Parathyroid adenoma (tissue), 2 donors: ENCODE measurements at regions not wholly inside any gene's neighbourhood (a gene's known extent, or its start where the extent isn't known, plus 50 kb on each side); places are given as distances from the start of the nearest gene placed in this dataset.

Source experiments
- H2AFZ ChIP-seq: fragments of 300-600 bp; sonication (generic); one replicate; pipeline ENCODE4 v1.7.0; 2017; ENCODE audit warnings: antibody characterized with exemption, mild to moderate bottlenecking
- H3K27ac ChIP-seq: fragments of 300-600 bp; sonication (generic); one replicate; pipeline ENCODE4 v1.7.0; 2017
- H3K27me3 ChIP-seq: fragments of 300-600 bp; sonication (generic); one replicate; pipeline ENCODE4 v1.7.0; 2017; ENCODE audit warnings: low read length; ENCODE audit not compliant: control insufficient read depth, insufficient read depth
- H3K36me3 ChIP-seq: fragments of 300-600 bp; sonication (generic); one replicate; pipeline ENCODE4 v1.7.0; 2017; ENCODE audit warnings: low read length; ENCODE audit not compliant: control insufficient read depth, insufficient read depth
- H3K4me1 ChIP-seq: fragments of 300-600 bp; sonication (generic); one replicate; pipeline ENCODE4 v1.7.0; 2017; ENCODE audit warnings: control low read depth
- H3K4me2 ChIP-seq: fragments of 300-600 bp; sonication (generic); one replicate; pipeline ENCODE4 v1.7.0; 2017; ENCODE audit warnings: low read length
- H3K4me3 ChIP-seq: fragments of 300-600 bp; sonication (generic); one replicate; pipeline ENCODE4 v1.7.0; 2017; ENCODE audit warnings: low read depth, low read length
- H3K79me2 ChIP-seq: fragments of 300-600 bp; sonication (generic); one replicate; pipeline ENCODE4 v1.7.0; 2017; ENCODE audit warnings: control low read depth
- H3K9ac ChIP-seq: fragments of 300-600 bp; sonication (generic); one replicate; pipeline ENCODE4 v1.7.0; 2017; ENCODE audit warnings: mild to moderate bottlenecking
- H3K9me3 ChIP-seq: fragments of 300-600 bp; sonication (generic); one replicate; pipeline ENCODE4 v1.7.0; 2017; ENCODE audit warnings: low read length; ENCODE audit not compliant: control insufficient read depth
- TF ChIP-seq, protein P1 (sequence below): fragments of 300-600 bp; sonication (generic); IDR thresholded peaks from one replicate; pipeline ENCODE4 v1.7.0; 2017; ENCODE audit warnings: antibody characterized with exemption, mild to moderate bottlenecking
- donor health status: primary hyperparathyroidism.

DNA sequence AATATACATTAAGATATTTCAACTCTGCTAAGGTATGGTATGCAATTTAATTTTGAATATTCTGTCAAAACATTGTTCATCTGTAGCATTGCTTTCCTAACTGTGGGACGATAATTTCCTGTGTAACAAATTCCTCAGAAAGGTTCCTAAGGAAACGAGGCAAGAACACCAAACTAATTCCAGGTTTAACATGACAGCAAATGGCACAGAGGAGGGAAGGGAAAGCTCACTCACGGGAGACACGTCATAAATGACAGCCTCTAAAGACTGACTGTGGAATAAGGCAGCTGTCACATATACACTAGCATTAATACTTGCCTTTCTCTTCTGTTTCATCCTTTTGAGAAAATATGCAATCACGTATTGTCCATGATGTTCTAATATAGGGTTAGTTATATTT is 380.6 kb downstream of the LIG4 start:
- H3K4me2 ChIP-seq: no peak overlapping the region
- no peak overlapping the region for H2AFZ ChIP-seq
- no peaks in the 10 kb centered on the region for H3K27me3 ChIP-seq
- H3K36me3 ChIP-seq: no peaks in the 10 kb centered on the region
- H3K27ac ChIP-seq: no peak overlapping the region
- TF ChIP-seq, protein P1, sequence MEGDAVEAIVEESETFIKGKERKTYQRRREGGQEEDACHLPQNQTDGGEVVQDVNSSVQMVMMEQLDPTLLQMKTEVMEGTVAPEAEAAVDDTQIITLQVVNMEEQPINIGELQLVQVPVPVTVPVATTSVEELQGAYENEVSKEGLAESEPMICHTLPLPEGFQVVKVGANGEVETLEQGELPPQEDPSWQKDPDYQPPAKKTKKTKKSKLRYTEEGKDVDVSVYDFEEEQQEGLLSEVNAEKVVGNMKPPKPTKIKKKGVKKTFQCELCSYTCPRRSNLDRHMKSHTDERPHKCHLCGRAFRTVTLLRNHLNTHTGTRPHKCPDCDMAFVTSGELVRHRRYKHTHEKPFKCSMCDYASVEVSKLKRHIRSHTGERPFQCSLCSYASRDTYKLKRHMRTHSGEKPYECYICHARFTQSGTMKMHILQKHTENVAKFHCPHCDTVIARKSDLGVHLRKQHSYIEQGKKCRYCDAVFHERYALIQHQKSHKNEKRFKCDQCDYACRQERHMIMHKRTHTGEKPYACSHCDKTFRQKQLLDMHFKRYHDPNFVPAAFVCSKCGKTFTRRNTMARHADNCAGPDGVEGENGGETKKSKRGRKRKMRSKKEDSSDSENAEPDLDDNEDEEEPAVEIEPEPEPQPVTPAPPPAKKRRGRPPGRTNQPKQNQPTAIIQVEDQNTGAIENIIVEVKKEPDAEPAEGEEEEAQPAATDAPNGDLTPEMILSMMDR: no peak
- H3K4me3 ChIP-seq: no peak overlapping the region
- H3K79me2 ChIP-seq: peaks cover 2% of the 10 kb centered on the region
- no peak overlapping the region for H3K9ac ChIP-seq
- H3K4me1 ChIP-seq: no peaks in the 10 kb centered on the region
- no peaks in the 10 kb centered on the region for H3K9me3 ChIP-seq

DNA sequence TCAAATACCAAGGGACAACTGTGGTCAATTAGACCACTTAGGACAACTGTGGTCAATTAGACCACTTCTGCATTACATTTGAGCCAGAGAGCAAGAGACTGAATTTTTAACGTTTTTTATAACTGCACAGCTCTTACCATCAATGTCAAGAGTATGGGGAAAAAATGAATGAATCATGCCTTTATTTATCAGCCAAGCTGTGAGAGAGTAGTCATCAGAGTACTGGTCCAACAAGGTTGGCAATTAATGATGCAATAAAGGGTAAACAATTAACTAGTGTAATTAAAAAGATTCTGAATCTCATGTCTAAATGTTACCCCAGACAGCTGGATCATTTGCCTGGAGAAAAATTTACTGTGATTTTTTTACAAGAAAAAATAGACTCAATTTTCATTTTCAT is 381.1 kb downstream of the LIG4 start:
- H3K4me3 ChIP-seq: no peak overlapping the region
- H3K4me1 ChIP-seq: no peaks in the 10 kb centered on the region
- TF ChIP-seq, protein P1: no peak
- no peak overlapping the region for H3K4me2 ChIP-seq
- no peak overlapping the region for H3K9ac ChIP-seq
- H3K9me3 ChIP-seq: no peaks in the 10 kb centered on the region
- no peak overlapping the region for H3K27ac ChIP-seq
- H3K27me3 ChIP-seq: no peaks in the 10 kb centered on the region
- no peak overlapping the region for H2AFZ ChIP-seq
- H3K79me2 ChIP-seq: peaks cover 2% of the 10 kb centered on the region
- no peaks in the 10 kb centered on the region for H3K36me3 ChIP-seq

DNA sequence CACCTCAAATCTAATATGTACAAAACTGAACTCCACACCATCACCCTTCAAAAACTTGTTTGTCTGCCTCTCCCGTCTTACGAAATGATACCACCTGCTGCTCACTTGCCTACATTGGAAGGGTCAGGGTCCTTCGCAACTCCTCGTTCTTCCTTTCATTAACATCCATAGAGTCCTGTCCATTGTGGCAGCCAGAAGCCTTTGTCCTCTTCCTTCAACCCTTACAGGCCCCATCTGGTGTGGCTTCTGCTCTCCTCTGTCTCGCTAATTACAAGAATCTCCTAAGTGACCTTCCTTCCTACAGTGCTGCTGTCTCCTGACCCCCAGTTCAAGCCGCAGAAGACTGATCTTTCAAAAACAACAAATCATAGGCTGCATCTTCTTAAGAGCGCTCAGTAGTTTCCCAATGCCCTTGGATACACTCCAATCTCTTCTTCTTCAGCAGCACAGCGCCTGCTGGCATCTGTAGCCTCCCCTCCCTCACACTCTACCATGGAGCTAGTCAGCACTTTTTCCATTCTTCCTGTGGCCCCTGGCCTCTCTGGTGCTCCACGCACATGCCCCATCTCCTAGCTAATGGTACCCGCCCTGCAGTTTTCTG is 382.7 kb downstream of the LIG4 start:
- no peaks in the 10 kb centered on the region for H3K9me3 ChIP-seq
- no peak overlapping the region for H3K9ac ChIP-seq
- H3K27ac ChIP-seq: no peak overlapping the region
- no peaks in the 10 kb centered on the region for H3K36me3 ChIP-seq
- no peaks in the 10 kb centered on the region for H3K4me1 ChIP-seq
- H3K4me3 ChIP-seq: no peak overlapping the region
- TF ChIP-seq, protein P1: no peak
- H3K4me2 ChIP-seq: no peak overlapping the region
- H3K27me3 ChIP-seq: no peaks in the 10 kb centered on the region
- no peak overlapping the region for H2AFZ ChIP-seq
- H3K79me2 ChIP-seq: peaks cover 2% of the 10 kb centered on the region

DNA sequence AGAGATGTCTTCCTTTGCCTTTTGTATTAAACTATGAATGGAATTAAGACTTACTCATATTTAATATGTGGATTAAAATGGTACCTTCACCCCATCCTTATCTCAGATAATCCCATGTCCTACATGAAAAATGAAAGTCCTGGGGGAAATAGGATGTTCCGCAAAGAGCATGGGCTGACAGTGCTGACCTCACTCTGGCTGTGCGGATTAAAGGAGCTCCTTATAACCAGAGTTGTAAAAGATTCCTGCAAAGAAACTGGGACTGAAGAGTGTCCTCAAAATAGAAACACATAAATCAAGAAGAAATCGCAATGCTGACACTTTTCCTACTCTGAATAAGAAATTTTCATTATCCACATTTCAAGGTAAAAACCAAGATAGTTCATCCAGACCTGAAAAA is 384.5 kb downstream of the LIG4 start:
- no peaks in the 10 kb centered on the region for H3K9me3 ChIP-seq
- TF ChIP-seq, protein P1: no peak
- H3K27ac ChIP-seq: no peak overlapping the region
- H3K9ac ChIP-seq: no peak overlapping the region
- no peak overlapping the region for H2AFZ ChIP-seq
- no peaks in the 10 kb centered on the region for H3K27me3 ChIP-seq
- no peak overlapping the region for H3K4me2 ChIP-seq
- H3K36me3 ChIP-seq: no peaks in the 10 kb centered on the region
- H3K79me2 ChIP-seq: peaks cover 2% of the 10 kb centered on the region
- no peaks in the 10 kb centered on the region for H3K4me1 ChIP-seq
- H3K4me3 ChIP-seq: no peak overlapping the region

DNA sequence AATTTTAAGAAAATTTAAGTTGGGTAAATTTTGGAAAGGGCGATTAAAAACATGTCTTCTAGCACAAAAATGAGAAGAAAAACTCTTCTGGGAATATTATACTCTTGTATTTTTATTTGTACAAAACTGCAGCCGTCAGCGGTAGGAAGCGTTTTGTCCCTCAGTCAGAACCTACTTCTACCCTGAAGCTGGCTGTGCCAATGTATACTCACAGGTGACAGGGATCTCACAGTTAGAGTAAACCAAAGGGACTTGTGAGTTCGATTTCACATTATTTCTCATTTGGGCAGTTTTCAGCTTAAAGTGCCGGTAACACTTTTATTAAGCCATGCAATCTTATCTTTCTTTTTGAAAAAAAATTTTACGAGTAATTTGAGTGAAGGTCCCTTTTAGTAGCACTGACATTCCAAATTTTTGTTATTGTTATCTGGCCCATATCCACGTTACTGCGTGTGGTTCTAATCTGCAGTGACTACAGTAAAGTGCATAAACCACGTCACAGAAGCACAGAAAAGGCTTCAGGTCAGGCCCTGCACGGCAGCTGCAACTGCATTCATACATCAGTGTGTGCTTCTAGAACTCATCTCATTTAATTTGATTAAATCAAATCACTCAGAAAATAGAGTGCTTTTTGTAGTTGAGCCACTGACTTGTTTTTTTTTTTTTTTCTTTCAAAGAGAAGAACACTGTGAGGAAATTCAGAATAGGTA is 387.3 kb downstream of the LIG4 start:
- Histone ChIP-seq H2AFZ (no peak overlapping the region), H3K9me3 (no peaks in the 10 kb centered on the region), H3K36me3 (no peaks in the 10 kb centered on the region), H3K27me3 (no peaks in the 10 kb centered on the region), H3K4me3 (no peak overlapping the region), H3K9ac (no peak overlapping the region), H3K4me2 (no peak overlapping the region), H3K4me1 (no peaks in the 10 kb centered on the region), H3K27ac (no peak overlapping the region), H3K79me2 (peaks cover 1% of the 10 kb centered on the region)
- TF ChIP-seq, protein P1: no peak
